ENCODE measurements at regions not wholly inside any gene's neighbourhood (a gene's known extent, or its start where the extent isn't known, plus 50 kb on each side); places are given as distances from the start of the nearest gene placed in this dataset. TPM values are rescaled to one million over a fixed set of nuclear protein-coding genes. Genes with fewer than 3 reads are reported as not detected.

DNA sequence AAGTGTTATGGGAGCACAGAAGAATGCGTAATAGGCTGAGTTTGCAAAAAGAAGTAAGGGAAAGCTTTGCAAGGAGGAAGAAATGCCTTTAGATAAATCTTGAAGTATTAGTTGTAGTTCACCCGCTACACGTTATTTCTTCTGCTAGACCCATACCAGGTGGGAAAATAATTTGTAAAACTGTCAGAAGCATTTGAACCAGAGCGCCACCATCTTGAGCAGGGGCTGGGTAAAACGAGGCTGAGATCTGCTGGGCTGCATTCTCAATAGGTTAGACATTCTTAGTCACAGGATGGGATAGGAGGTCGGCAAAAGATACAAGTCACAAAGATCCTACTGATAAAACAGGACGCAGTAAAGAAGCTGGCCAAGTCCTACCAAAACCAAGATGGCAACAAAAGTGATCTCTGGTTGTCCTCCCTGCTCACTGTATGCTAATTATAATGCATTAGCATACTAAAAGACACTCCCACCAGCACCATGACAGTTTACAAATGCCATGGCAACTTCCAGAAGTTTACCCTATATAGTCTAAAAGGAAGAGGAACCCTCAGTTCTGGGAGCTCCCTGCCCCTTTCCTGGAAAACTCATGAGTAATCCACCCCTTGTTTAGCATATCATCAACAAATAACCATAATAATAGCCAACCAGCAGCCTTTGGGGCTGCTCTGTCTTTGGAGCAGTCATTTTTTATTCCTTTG, 50.0 kb upstream of the ZNF280D start:
- no peaks in the 10 kb centered on the region for H3K27me3 ChIP-seq (ENCODE audit: control insufficient read depth, insufficient read depth, low read length)
- TF ChIP-seq, protein P1, sequence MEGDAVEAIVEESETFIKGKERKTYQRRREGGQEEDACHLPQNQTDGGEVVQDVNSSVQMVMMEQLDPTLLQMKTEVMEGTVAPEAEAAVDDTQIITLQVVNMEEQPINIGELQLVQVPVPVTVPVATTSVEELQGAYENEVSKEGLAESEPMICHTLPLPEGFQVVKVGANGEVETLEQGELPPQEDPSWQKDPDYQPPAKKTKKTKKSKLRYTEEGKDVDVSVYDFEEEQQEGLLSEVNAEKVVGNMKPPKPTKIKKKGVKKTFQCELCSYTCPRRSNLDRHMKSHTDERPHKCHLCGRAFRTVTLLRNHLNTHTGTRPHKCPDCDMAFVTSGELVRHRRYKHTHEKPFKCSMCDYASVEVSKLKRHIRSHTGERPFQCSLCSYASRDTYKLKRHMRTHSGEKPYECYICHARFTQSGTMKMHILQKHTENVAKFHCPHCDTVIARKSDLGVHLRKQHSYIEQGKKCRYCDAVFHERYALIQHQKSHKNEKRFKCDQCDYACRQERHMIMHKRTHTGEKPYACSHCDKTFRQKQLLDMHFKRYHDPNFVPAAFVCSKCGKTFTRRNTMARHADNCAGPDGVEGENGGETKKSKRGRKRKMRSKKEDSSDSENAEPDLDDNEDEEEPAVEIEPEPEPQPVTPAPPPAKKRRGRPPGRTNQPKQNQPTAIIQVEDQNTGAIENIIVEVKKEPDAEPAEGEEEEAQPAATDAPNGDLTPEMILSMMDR (IDR thresholded peaks at IDR 0.05; ENCODE audit: insufficient read depth, low read depth, low read length): no peak
- H3K4me3 ChIP-seq (ENCODE audit: low read depth, low read length): no peak overlapping the region
- no peaks in the 10 kb centered on the region for H3K36me3 ChIP-seq (ENCODE audit: control insufficient read depth, insufficient read depth, low read length)
- no peak for DNase-seq (ENCODE audit: low read depth)
- ChIA-PET POLR2A (no interaction called here), CTCF (interaction anchor here (1.0 kb wide), 1 partner anchor 23 kb away, joined by 3 read pairs; no protein-coding TSS in a partner anchor)

Small RNA genes in the stretch of these regions (small RNA-seq; reads per million reads assigned to genes)
- not detected for gene AC090517.1 (ENCODE audit: insufficient read length, low read depth, low replicate concordance)
- not detected for gene AC090517.3 (ENCODE audit: insufficient read length, low read depth, low replicate concordance)

Measured in BJ (cell line).